ENCODE measurements at regions not wholly inside any gene's neighbourhood (a gene's known extent, or its start where the extent isn't known, plus 50 kb on each side); places are given as distances from the start of the nearest gene placed in this dataset.
"Not testable (repeated sequence)": the region's sequence is repeated elsewhere in the genome, so short reads cannot be mapped to it uniquely, and the experiment has no call there.

GRCh38 chr15:69554279-69554961, 101.8 kb downstream of the RPLP1 start:
- peak; percentile 25 for DNase-seq

GRCh38 chr15:69555080-69555479, 102.5 kb downstream of the RPLP1 start:
- no peak for DNase-seq

GRCh38 chr15:69556344-69556743, 103.7 kb downstream of the RPLP1 start:
- DNase-seq: no peak

GRCh38 chr15:69557020-69557706, 104.5 kb downstream of the RPLP1 start:
- DNase-seq: peak; percentile 49

GRCh38 chr15:69557707-69558409, 105.2 kb downstream of the RPLP1 start:
- no peak for DNase-seq

- no peak for DNase-seq
Observed at GRCh38 chr15:69559440-69560190, 107.0 kb downstream of the RPLP1 start.

- no peak for DNase-seq
Observed at GRCh38 chr15:69561071-69561784, 108.6 kb downstream of the RPLP1 start.

GRCh38 chr15:69562116-69562515, 109.5 kb downstream of the RPLP1 start:
- no peak for DNase-seq

- no peak for DNase-seq
Observed at GRCh38 chr15:69562564-69562963, 109.9 kb downstream of the RPLP1 start.

- DNase-seq: peak; percentile 35
Observed at GRCh38 chr15:69565066-69565655, 112.5 kb downstream of the RPLP1 start.

GRCh38 chr15:69567238-69567760, 114.7 kb downstream of the RPLP1 start:
- not testable (repeated sequence) for DNase-seq

GRCh38 chr15:69568173-69569009, 115.8 kb downstream of the RPLP1 start:
- no peak for DNase-seq

GRCh38 chr15:69570454-69570853, 117.8 kb downstream of the RPLP1 start:
- DNase-seq: no peak

GRCh38 chr15:69570997-69571396, 118.4 kb downstream of the RPLP1 start:
- DNase-seq: no peak

- not testable (repeated sequence) for DNase-seq
Observed at GRCh38 chr15:69573278-69573677, 120.7 kb downstream of the RPLP1 start.

GRCh38 chr15:69573815-69574475, 121.3 kb downstream of the RPLP1 start:
- DNase-seq: no peak

GRCh38 chr15:69574506-69574905, 121.9 kb downstream of the RPLP1 start:
- DNase-seq: no peak

GRCh38 chr15:69575387-69575786, 122.8 kb downstream of the RPLP1 start:
- DNase-seq: no peak

- peak; percentile 70 for DNase-seq
Observed at GRCh38 chr15:69576035-69576526, 123.5 kb downstream of the RPLP1 start.

GRCh38 chr15:69576948-69577351, 124.3 kb downstream of the RPLP1 start:
- DNase-seq: no peak

All from tongue (tissue), 1 donor.